Neural progenitor cell (in vitro differentiated cells): ENCODE measurements at regions not wholly inside any gene's neighbourhood (a gene's known extent, or its start where the extent isn't known, plus 50 kb on each side); places are given as distances from the start of the nearest gene placed in this dataset.

Experiments
- CTCF ChIP-seq: fragments of 200-600 bp; sonication (generic); IDR thresholded peaks from 2 replicates; pipeline ENCODE4 v1.5.1; 2017; ENCODE audit warnings: antibody characterized with exemption, mild to moderate bottlenecking
- EZH2 ChIP-seq: fragments of 200-600 bp; sonication (generic); IDR thresholded peaks from 2 replicates; pipeline ENCODE4 v1.6.1; 2017; ENCODE audit warnings: antibody characterized with exemption, mild to moderate bottlenecking, moderate library complexity

- TF ChIP-seq CTCF: no peak
- no peak for TF ChIP-seq EZH2
These were observed 80.3 kb upstream of the PTBP2 start for GRCh38 chr1:96641282-96641681.
